SK-N-MC (cell line): ENCODE measurements at regions not wholly inside any gene's neighbourhood (a gene's known extent, or its start where the extent isn't known, plus 50 kb on each side); places are given as distances from the start of the nearest gene placed in this dataset.

ENCODE experiments used
- EZH2 ChIP-seq: fragments of 200-600 bp; sonication (generic); IDR thresholded peaks from one replicate; pipeline ENCODE4 v1.6.1; 2017; ENCODE audit warnings: antibody characterized with exemption
- FOXP2 ChIP-seq: optimal IDR thresholded peaks from 2 replicates; pipeline ENCODE3; 2011; ENCODE audit warnings: mild to moderate bottlenecking, moderate library complexity; ENCODE audit not compliant: insufficient read depth; ENCODE audit errors: extremely low read length, control extremely low read depth
- POLR2AphosphoS5 ChIP-seq: IDR thresholded peaks from 2 replicates; pipeline ENCODE4 v1.6.1; 2012; ENCODE audit warnings: mild to moderate bottlenecking, low read depth, low read length, borderline replicate concordance

GRCh38 chr19:28417361-28417760 is 795.6 kb downstream of the UQCRFS1 start:
- TF ChIP-seq FOXP2: no peak
- no peak for TF ChIP-seq EZH2
- no peak for TF ChIP-seq POLR2AphosphoS5
